NCI-H1417 treated with DMSO at 0.1 percent for 48 hours (cell line): ENCODE measurements at regions not wholly inside any gene's neighbourhood (a gene's known extent, or its start where the extent isn't known, plus 50 kb on each side); places are given as distances from the start of the nearest gene placed in this dataset.

Experiments used
- DNase-seq: peaks from one replicate; lab custom pipeline; 2025; lab: John Stamatoyannopoulos, UW

DNA sequence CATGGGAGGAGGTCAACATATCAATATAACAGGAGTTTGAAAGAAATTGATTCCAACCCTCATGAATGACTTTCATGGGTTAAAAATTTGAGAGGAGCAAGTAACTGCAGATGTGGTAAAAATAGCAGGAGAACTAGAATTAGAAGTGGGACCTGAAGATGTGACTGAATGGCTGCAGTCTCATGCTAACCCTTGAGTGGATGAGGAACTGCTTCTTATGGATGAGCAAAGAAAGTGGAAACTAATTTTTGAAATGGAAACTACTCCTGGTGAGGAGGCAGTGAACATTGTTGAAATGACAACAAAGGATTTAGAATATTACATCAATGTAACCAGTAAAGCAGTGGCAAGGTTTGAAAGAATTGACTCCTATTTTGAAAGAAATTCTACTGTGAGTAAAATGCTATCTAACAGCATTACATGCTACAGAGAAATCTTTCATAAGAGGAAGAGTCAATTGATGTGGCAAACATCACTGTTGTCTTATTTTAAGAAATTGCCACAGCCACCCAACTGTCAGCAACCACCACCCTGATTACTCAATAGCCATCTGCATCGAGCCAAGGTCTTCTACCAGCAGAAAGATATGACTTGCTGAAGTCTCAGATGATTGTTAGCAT, 1683.2 kb downstream of the MAT2B start:
- no peak for DNase-seq

DNA sequence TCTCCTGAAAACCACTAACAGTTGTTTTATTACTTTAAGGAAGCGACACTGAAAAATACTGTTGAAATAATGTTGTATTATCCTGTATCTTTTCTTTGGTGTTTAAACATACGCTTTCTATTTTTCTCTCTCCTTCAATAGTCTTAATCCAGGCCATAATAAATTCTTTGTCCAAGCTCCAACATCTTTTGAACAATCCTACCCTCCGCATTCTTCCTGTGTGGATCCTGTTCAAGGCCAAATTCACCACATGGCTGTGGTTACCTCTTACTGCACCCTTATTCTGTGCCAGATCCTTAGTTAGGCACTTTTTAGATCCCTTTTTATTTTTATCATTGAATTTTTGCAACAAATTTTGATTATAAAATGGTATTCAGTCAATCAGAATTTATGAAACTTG, 1691.5 kb downstream of the MAT2B start:
- no peak for DNase-seq

DNA sequence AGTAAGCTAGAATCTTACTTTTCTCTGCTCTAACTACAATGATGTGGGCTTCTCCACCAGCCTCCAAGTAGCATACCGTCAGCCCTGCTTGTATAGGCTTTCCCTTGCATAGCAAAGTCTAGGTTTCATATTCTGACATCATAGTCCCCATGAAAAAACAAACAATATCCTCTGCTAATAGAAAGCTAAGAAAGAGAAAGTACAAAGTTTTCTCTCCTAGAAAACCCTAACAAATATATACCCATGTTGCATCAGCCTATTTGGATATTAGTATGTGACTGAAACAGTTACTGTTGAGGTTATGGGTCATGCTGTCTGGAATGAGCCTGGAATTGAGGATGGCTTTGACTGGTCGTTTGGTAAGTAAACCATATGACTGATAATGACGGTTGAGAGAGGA, 1696.0 kb downstream of the MAT2B start:
- no peak for DNase-seq

DNA sequence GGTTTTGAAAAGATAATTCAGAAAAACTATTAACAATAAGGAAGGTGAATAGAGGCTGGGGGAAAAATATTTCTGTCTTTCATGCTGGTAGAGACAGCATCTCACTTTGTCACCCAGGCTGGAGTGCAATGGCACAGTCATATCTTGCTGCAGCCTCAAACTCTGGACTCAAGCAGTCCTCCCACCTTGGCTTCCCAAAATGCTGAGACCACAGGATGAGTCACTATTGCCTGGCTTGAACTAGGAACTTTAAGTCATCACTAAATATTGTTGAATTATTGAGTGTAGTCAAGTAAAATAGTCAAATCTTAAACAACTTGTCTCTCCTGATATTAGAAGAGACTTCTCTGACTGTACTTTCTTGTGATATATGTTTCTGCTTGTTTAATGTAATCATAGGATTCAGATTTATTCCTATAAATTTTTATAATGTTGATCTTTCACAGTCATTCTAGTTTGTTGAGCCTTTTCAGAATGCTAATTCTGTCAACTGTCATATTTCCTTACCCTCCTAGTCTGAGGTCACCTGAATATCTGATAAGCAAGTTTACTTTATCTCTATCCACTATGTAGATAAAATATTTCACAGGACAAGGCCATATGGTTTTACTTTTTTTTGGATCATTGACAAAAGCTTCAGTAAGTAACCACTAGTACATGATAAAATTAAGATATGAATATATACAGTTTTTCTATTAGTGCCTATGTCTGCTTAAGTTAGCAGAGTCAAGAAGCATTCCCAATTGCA, 1696.5 kb downstream of the MAT2B start:
- DNase-seq = no peak

DNA sequence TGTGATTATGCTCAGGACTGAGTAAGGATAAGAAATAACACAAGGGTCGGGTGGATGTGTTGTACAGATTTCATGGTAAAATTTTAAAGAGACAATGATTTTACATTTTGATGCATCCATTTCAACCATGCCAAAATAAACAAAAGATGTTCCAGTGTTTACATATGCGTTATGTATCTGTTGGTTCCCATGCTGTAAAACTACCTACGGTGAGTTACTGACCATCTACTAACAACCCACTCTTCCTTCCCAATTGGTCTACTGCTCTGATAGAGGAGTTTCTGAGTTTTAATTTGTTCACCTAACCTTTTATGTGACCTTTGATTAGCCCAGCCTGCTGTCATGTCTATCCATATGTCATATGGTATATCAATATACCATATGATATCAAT, 1697.1 kb downstream of the MAT2B start:
- DNase-seq = no peak

DNA sequence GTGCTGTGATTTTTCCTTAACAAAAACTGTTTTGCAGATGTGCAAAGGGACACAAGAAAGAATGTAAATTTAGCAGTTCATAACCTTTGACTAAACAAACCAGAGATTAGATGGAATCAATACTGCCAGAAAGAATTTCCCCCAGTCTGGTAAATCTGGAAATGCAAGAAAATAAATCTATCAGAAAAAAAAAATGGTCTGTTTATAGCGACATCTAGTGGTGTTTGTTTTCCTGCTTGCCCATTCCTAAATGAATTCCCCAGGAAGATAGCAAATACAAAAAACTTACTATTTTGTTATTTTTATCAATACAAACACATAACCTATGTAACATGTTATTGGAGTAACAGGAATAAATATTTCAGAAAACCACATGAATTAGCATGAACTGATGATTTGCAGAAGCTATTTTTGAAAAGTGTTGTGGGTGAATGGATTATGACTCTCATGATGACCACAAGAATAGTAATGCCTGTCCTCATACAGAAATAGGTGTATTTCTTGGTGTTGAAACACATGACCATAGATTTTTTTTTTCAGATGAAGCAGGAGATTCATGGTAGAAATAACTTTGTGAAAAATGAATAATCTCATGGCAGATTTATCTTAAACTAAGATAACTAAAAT, 1703.8 kb downstream of the MAT2B start:
- no peak for DNase-seq

DNA sequence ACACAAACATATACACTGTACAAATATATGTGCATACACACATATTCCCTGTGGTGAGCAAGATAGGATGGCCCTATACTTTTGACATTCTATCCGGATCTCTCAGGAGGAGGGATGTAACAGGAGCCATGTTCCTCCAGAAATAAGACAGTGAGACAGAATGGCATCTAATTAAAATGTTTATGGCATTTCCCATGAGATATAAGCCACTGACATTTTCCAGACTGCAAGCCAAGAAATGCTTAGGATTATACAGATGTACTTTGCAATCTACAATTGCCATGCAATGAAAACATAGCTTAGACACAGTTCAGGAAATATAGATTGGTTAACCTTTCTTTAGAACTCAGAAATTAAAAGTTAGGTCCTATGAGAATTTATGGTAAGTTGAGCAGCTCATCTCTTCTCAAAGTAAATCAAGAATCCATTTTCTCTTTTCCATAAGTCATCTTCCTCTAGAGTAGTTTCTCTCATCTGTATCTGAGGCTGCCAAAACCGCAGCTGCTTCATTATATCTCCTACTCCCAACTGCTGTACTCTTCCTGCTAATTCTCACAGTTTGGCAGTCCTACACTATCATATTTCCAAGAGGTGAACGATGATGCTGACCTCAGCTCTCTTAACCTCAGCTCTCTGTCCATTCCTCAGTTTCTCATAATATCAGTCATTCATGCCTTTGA, 1719.1 kb downstream of the MAT2B start:
- DNase-seq = no peak

DNA sequence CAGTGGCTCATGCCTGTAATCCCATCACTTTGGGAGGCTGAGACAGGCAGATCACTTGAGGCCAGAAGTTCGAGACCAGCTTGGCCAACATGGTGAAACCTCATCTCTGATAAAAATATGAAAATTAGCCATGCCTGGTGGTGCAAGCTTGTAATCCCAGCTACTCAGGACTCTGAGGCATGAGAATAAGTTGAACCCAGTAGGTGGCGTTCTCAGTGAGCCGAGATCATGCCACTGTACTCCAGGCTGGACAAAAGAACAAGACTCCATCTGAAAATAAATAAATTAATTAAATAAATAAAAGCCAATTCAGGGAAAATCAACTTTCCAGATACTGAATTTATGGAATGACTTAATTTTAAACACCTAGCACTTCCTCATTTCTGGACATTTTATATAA, 1722.1 kb downstream of the MAT2B start:
- DNase-seq = no peak

DNA sequence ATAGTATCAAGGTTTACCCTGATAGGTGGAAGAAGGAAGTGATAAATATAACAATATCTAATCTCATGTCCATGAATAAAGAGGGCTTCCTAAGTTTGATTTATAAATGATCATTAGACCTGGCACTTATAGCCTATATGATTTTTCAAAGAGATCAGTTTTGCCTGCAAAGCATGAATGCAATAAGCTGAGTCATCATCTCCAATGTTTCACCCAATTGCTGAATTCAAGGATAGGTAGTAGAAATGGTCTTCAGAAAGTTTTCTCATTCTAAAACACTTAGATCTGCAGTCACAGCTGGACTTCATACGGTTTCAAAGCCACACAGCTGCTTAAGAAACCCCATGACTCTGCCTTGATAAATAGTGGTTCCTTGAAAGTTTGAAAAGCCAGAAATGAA, 1722.8 kb downstream of the MAT2B start:
- no peak for DNase-seq

DNA sequence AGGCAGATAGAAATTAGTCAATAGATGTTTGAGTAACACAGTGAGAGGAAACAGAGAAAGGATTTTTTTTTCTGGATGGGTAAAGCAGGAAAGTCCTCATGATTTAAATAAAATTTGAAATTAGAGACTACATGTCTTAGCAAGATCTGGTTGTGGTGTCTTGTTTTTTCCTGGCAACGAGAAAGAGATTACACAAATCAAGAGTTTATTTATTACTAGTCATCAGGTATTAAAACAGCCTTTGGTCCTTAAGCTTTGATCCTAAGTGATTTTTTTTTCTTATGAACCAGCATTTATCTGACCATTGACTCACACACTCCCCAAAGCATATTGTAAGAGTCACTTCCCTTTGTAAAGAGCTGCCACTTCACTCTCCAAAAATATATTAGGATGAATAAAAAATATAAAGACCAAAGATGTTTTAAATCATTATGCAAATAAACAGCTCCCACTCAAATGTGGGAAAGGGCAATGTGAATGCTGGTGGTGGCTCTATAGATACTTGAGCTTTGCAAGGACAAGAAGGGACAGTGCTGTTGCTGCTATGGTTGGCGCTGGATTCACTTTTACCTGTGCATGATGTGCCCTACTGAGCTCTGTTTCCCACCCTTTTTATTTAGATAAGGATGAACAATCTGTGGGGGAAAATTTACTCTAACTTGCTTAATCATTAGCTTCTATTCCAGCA, 1726.5 kb downstream of the MAT2B start:
- no peak for DNase-seq

DNA sequence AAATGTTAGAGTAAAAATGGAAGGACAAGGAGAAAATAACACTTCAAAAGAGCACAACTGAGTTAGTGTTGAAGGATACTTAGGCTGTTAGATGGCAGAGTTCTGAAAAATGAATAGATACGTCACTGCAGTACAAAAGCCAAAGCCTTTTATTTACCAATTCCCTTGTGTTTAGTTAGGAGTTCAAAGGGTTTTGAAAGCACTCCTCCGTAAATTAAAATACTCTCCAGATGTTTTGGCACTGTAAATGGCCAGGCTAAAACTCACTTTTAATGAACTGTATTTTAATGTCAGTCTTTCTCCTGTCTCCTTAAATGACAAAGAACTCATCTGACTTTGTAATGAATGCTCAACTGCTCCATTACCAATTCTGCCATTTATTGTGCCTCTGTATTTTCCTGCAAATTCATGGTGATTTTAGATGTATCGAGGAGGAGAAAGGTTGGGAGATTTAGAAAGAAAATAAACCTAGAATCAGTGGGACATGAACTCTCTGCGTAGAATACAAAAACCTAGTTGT, 1727.2 kb downstream of the MAT2B start:
- DNase-seq = no peak

DNA sequence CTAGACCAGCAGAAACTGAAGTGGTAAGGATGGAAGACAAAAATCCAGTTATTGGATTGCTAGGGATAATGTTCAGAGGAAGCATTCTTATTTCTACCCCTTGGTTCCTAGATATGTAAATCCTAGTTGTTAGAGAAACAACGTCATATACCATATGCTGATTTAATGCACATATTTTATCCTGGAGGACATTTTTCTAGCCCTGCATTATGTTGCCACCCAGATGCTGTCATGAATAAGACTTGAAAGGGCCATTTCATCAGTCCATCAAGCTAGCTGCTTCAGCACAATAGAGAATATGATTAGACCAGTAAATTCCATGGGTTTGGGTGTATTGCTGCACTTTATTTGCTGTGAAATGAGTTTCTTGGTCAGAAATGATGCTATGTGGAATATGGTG, 1736.4 kb downstream of the MAT2B start:
- no peak for DNase-seq

DNA sequence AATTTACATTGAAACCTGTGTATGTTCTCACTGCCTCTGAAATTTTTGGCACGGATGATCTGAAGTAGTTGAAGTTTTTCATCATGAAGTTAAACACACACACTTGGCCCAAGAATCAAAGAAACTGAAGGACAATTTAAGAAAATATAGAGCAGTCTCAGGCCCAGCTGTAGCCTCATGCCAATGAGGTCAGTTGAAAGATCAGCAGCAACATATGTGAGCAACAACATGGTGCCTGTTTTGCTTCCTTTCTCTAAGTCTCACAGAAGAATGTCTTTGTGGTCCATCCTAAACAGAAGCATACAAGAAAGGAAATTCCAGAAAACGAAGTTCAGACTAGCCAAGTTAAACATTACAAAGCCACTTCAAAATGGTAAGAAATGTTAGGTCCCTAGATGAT, 1737.2 kb downstream of the MAT2B start:
- DNase-seq = no peak

DNA sequence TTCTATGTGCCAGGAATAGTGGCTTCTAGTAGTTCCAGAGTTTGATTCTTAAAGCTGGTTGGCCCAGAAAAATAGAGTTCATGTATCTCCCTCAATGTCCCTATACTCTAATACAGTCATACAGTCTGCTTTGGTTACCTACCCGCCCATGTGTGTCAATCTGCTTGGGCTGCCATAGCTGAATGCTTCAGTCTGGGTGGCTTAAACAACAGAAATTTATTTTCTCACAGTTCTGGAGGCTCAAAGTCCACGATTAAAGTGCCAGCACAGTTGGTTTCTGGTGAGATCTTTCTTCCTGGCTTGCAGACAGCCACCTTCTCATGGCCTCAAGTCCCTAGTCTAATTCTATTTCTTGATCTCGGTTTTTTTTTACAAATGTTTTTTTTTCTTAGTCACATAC, 1739.0 kb downstream of the MAT2B start:
- no peak for DNase-seq

DNA sequence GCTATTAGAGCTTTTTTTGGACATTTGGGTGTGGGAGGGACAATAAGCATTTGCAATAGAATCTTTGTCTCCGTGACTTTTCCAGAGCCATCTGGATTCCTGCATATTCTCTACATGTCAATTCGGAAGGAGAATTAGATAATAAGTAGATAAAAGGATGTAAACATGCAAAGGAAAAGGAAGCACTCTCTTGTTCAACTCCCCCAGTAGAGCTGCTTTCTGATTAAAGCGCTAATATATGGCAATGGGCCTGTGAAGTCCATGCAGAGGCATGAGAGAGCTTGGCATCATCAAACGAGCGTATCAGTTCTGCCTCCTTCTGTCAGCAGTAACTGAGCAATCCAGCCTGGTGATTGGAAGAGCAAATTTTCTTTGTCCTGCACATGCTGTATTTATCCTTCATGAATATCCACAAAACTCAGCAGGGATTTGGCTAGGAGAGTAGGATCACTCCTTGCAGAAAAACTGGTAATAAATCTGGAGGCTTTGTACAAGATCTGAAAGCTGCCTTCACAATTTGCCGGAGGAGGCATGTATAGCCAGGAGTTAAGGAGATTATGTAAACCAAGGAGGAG, 1752.9 kb downstream of the MAT2B start:
- DNase-seq = no peak

DNA sequence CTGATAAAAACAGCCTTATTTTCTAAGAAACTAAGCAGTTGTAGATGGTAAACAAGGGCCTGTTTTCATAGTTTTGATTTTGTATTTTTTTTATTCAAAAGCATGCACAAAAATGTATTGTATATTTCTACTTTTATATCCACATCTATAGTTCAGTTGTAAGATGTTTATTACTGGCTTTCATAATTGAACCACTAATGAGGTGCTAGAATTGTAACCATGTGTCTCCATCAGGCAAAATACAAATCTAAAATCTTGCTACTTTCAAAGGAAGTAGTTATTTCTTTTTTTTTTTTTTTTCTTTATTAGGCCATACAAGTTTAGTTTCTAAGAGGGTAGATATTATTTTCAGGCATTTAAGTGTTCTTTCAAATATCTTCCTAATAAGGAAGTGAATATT, 1755.0 kb downstream of the MAT2B start:
- no peak for DNase-seq

DNA sequence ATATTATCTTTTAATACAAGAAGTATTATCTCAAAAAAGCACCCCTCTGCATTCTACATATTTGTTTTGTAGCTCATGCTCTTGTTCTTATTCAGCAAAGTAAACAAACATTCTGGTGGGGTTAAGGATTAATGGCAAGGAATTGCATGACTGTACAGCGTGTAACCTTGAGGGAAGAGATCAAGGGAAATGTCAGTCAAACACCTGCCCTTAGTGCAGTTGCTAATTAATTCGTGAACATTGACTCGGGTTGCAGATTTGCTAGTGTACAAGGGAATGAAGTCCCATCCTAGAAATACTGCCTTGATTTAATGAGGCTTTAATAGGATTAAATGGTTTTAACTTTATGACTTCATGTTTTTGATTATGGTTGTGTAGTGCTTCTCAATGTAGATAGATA, 1758.1 kb downstream of the MAT2B start:
- DNase-seq = no peak

DNA sequence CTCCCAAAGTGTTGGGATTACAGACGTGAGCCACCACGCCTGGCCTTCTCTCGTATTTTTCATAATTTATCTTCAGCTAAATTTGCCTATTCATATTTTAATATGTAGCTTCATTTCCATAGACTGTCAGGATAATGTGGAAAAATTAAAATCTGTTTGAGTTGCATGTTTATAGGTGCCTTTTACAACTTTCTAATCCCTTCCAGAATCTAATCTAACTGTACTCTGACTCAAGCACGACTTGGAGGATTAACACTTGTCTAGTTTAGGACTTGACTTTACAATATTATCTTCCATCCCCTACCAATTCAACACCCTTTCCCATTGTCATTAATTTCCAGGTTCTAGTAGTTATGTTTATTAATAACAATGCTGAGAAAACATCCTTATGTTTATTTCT, 1761.5 kb downstream of the MAT2B start:
- no peak for DNase-seq

DNA sequence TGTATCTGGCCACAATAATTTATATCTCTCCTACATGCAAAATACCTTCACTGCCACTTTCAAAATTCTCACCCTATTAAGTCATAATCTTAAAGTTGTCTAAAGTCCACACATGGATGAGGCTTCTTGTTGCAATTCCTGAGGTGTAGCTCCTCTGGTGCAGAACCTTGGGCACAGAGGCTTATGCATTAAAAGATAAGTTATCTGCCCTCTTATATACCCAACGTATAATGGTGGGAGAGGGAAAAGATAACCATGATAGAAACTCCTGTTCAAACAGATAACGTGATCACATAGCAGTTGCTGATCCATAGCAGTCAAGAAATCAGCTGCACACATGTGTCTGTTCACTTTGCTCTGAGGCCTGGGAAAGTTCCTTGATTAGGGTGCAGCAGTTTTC, 1767.0 kb downstream of the MAT2B start:
- DNase-seq = no peak

DNA sequence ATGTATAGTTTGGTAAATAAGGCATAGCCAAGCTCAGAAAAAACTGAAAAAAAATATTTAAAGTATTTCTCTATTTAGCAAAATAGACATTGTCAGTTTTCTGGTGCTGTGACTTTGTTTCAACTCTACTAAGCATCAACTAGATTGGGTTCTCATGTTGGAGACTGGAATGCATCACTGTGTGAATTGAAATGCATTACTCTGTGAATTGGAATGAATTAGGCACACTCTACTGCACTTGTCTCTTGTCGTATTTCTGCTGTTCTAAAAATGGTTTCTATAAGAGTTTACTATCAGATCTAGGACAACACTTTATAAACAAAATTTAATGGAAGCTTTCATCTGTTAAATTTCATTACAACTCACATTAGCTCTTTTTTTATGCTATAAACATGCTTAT, 1772.2 kb downstream of the MAT2B start:
- DNase-seq = no peak

DNA sequence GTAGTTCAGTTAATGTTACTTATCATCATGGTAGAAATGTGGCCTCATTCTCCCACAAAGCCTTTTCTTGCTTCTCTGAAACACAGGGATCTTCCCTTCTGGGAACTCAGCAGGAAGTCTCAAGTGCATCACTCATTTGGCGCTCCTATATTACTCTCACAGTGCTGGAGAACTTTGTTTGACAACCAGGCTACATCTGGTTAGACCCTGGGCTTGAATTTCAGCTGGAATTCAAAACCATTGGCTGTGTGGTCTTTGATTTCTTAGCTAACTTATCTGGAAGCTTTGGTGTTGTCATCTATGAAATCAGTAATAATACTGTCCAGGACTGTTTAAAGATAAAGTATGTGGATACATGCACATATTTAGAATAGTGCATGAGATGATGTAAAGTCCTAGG, 1777.1 kb downstream of the MAT2B start:
- DNase-seq = no peak

DNA sequence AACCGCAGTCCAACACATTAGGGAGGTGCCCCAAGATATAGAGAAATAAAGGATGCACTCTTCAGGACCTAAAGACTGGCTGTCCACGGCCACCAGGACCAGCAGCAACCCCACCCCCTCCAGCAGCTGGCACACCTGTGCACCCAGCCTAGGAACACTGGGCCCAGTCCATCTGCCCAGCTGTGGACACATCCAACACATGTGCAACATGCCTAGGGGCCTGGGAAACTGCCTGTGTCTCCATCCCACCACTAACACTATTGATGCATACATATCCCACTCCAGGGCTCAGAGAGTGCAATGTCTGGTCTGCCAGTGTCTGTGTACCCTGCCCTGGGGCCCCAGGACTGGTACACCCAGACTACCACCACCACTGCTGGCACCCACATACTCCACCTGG, 1781.3 kb downstream of the MAT2B start:
- DNase-seq = no peak
